ENCODE measurements at regions not wholly inside any gene's neighbourhood (a gene's known extent, or its start where the extent isn't known, plus 50 kb on each side); places are given as distances from the start of the nearest gene placed in this dataset.

DNA sequence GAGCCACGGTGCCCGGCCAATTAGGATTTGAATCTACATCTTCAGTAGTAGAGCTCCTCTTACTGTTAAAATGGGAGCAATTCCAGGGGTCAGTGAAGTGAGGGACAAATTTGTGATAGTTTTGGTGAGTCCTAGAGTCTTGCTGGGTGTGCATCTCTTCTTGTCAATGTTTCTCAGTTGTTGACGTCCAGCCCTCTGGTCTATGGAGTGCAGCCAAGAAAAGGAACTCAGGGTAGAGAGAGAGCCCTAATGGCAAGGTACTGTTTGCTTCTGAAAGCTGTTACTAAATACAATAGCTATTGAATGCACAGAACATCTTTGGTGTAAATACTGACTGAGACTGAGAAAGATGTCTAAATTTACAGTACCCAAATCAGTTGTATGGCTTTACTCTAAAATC, 282.5 kb upstream of the SALL1 start:
- TF ChIP-seq GATA3 (IDR thresholded peaks at IDR 0.05; ENCODE audit: low read depth, low read length), result no peak
- no peak for TF ChIP-seq GATA2 (IDR thresholded peaks at IDR 0.05; ENCODE audit: low read depth, low read length)

GRCh38 chr16:51431517-51432241, 280.6 kb upstream of the SALL1 start:
- TF ChIP-seq GATA3 (IDR thresholded peaks at IDR 0.05; ENCODE audit: low read depth, low read length), result no peak
- TF ChIP-seq GATA2 (IDR thresholded peaks at IDR 0.05; ENCODE audit: low read depth, low read length), result no peak

DNA sequence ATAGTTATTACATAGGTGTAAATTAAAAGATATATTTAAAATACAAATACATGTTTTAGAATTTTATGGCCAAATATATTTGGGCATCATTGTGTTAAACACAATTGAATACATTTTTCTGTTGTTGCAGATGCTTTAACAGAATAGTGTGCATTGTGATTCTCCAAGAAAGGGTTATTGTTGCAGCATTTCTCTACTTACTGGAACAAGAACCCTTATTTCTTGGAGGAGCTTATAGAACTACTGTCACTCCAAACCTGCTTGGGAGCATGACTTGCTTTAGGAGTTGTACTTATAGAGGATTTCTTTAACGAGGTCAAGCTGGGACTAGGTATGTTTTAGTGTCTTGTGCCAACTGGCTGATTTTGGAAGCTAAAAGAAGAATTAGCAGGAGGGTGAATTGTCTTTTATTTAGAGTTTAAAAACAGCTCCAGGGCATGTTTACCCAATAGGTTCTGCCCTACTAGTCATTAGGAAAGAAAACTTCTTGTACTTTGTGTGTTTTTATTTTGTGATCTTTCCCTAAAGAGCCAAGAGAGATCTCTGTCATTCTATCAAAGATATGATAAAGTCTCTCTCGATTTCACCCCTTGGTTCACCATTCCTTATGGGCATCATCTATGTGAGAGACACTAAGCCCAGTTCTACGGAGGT, 279.8 kb upstream of the SALL1 start:
- TF ChIP-seq GATA2 (IDR thresholded peaks at IDR 0.05; ENCODE audit: low read depth, low read length), result no peak

DNA sequence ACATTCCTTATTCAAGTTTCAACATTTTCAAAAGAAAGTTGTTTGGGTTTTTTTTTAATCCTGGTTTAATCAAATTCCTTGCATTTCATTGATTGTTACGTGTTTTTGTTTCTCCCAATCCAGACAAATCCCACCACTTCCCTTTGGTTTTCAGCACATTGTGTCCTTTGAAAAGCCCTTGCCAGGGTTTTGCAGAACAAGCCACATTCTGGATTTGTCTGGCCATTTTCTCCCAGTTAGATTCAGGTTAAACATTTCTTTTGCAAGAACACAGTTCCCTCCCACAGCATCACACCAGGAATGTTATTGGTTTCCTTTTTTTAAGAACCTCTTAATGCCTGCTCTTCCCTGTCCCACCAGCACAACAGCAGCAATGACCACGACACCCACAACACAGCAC, 278.0 kb upstream of the SALL1 start:
- no peak for TF ChIP-seq GATA3 (IDR thresholded peaks at IDR 0.05; ENCODE audit: low read depth, low read length)
- TF ChIP-seq GATA2 (IDR thresholded peaks at IDR 0.05; ENCODE audit: low read depth, low read length), result no peak

DNA sequence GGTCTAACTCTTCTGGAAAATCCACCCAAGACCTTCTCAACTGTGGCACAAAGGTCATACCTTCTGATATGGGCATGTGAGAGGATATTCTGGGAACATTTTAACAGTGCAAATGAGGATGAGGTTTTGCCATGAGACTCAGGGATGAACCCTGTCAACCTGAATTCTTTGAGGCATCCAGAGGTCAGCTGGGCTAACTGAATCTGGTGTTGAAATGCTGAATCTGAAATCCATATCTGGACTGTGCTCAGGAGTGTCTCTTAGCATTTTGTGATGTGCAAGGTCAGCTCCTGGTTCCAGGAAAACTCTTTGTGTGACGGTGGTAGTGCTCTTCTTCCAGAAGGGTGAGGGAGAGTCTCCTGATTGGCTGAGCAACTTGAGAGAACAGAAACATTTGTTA, 276.0 kb upstream of the SALL1 start:
- TF ChIP-seq GATA2 (IDR thresholded peaks at IDR 0.05; ENCODE audit: low read depth, low read length) (no peak), GATA3 (IDR thresholded peaks at IDR 0.05; ENCODE audit: low read depth, low read length) (no peak)

- no peak for TF ChIP-seq GATA2 (IDR thresholded peaks at IDR 0.05; ENCODE audit: low read depth, low read length)
- TF ChIP-seq GATA3 (IDR thresholded peaks at IDR 0.05; ENCODE audit: low read depth, low read length), result no peak
Observed at GRCh38 chr16:51426276-51426675, 275.2 kb upstream of the SALL1 start.

GRCh38 chr16:51420247-51420646, 269.2 kb upstream of the SALL1 start:
- no peak for TF ChIP-seq GATA2 (IDR thresholded peaks at IDR 0.05; ENCODE audit: low read depth, low read length)
- TF ChIP-seq GATA3 (IDR thresholded peaks at IDR 0.05; ENCODE audit: low read depth, low read length), result no peak

GRCh38 chr16:51419768-51420167, 268.7 kb upstream of the SALL1 start:
- TF ChIP-seq GATA2 (IDR thresholded peaks at IDR 0.05; ENCODE audit: low read depth, low read length) (no peak), GATA3 (IDR thresholded peaks at IDR 0.05; ENCODE audit: low read depth, low read length) (no peak)

DNA sequence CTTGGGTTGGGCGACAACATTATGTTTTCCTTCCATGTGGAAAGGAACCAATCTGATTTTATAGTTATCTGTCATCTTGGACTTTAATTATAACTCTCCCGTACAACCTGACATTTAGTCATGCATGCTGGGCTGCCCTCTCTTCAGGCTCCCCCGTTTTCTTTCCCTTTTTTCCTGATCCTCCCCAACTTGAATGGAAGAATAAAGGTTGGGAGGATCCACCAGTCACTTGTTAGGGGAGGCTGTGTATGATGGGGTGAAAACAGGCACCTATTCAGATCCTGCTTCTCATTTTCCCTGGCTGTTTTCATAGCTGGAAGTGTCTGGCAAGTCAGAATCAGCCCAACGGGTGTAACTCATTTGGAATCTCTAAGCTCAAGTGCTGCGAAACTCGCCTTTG, 267.2 kb upstream of the SALL1 start:
- no peak for TF ChIP-seq GATA2 (IDR thresholded peaks at IDR 0.05; ENCODE audit: low read depth, low read length)
- TF ChIP-seq GATA3 (IDR thresholded peaks at IDR 0.05; ENCODE audit: low read depth, low read length), result no peak

- no peak for TF ChIP-seq GATA3 (IDR thresholded peaks at IDR 0.05; ENCODE audit: low read depth, low read length)
- no peak for TF ChIP-seq GATA2 (IDR thresholded peaks at IDR 0.05; ENCODE audit: low read depth, low read length)
Observed at GRCh38 chr16:51416926-51417325, 265.9 kb upstream of the SALL1 start.

DNA sequence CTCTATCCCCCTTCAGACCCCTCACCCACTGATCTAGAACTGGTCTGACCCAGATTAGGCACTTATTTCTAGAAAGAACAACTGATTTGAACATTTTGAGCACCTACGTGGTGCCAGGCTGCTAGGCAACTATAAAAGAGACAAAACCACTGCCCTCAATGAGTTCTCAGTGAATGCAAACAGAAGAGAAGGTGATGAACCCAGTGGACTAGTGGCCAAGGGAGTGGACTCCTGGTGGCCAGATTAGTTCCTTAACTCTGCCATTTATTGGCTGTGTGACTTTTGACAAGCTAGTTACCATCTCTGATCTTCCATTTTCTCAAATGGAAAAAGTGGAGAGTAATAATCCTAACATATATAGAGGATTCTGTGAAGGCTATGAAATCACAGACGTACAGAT, 259.1 kb upstream of the SALL1 start:
- TF ChIP-seq GATA3 (IDR thresholded peaks at IDR 0.05; ENCODE audit: low read depth, low read length) (no peak), GATA2 (IDR thresholded peaks at IDR 0.05; ENCODE audit: low read depth, low read length) (no peak)

GRCh38 chr16:51409001-51409675, 258.1 kb upstream of the SALL1 start:
- TF ChIP-seq GATA2 (IDR thresholded peaks at IDR 0.05; ENCODE audit: low read depth, low read length), result no peak
- TF ChIP-seq GATA3 (IDR thresholded peaks at IDR 0.05; ENCODE audit: low read depth, low read length), result no peak

- TF ChIP-seq GATA2 (IDR thresholded peaks at IDR 0.05; ENCODE audit: low read depth, low read length) (no peak), GATA3 (IDR thresholded peaks at IDR 0.05; ENCODE audit: low read depth, low read length) (no peak)
Observed at GRCh38 chr16:51408357-51408756, 257.3 kb upstream of the SALL1 start.

- TF ChIP-seq GATA3 (IDR thresholded peaks at IDR 0.05; ENCODE audit: low read depth, low read length), result no peak
- TF ChIP-seq GATA2 (IDR thresholded peaks at IDR 0.05; ENCODE audit: low read depth, low read length), result no peak
Observed at GRCh38 chr16:51407921-51408320, 256.9 kb upstream of the SALL1 start.

- TF ChIP-seq GATA3 (IDR thresholded peaks at IDR 0.05; ENCODE audit: low read depth, low read length) (no peak), GATA2 (IDR thresholded peaks at IDR 0.05; ENCODE audit: low read depth, low read length) (no peak)
Observed at GRCh38 chr16:51407199-51407598, 256.1 kb upstream of the SALL1 start.

Data from SH-SY5Y (cell line).